GM21423 (cell line): ENCODE measurements at regions not wholly inside any gene's neighbourhood (a gene's known extent, or its start where the extent isn't known, plus 50 kb on each side); places are given as distances from the start of the nearest gene placed in this dataset.
A peak's percentile ranks its signal among the peaks of the same experiment; 100 is the strongest.

ENCODE experiments used
- ATAC-seq: cut with Tn5 transposase; IDR thresholded peaks from one replicate; pipeline ENCODE4 v1.9.1; 2021; ENCODE audit warnings: mild to moderate bottlenecking, moderate library complexity; ENCODE audit not compliant: unreplicated experiment

GRCh38 chr13:22161871-22162270 is 491.0 kb downstream of the FGF9 start:
- peak; percentile 92 for ATAC-seq

DNA sequence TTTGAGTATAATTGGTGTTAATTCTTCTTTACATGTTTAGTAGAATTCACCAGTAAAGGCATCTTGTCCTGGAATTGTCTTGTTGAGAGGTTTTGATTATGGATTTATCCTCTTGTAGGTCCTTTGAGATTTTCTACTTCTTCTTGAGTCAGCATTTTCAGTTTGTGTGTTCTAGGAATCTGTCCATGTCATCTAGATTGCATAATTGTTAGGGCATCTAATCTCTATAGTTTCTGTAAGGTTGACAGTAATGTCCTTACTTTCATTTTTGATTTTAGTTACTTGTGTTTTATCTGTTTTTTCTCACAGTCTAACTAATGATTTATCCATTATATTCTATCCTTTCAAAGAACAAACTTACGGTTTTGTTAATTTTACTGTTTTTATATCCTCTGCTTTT is 492.0 kb downstream of the FGF9 start:
- no peak for ATAC-seq

DNA sequence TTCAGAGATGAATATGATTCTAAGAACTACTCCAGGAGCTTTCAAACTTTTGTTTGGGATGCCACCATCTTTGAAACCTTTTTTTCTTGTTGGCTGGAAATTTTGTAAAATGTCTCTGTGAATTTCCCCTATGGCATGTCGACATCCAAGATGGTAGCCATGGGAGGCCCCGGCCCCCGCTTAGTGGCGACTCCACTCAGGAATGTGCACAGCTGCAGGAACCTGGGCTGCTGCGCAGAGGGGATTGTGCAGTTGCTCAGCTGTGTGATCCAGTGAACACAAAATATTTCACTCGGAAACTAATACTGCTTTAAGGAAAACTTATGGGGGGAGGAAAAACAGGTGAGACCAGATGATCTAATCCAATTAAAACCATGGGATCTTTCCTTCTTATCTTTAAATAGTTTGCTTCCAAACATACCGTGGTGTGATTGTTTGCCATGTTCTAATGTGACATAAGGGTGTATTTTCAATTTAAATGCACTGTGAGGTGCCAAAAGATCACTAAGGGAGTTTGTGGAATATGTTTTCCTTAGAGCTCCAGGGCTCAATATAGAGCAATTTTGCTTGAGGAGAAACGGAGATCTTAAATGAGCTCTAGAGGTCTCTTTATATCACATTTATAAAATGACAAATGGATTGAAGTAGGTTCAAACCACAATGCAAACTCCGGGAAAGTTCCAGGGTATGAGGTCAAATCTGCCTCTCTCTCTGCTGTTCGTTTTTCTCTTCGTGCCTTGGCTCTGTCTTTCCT is 497.7 kb downstream of the FGF9 start:
- ATAC-seq = no peak

DNA sequence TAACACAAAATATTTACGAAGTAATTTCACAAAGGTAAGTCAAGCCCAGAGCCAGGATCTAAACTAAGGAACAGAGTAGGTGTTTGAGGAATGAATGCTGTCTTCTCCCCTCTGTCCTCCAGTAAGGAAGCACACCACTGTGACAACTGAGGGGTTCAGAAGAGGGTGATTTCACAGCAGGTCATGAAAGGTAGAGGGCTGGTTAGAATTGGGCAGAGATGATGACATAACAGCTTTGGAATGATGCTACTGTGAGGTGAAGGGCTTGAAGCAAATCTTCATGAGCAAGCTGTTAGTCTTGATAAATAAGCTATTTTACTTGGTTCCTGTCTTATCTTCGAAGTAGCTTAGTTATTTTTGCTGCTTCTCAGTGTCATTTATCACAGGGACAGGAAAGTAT is 498.6 kb downstream of the FGF9 start:
- ATAC-seq = no peak

DNA sequence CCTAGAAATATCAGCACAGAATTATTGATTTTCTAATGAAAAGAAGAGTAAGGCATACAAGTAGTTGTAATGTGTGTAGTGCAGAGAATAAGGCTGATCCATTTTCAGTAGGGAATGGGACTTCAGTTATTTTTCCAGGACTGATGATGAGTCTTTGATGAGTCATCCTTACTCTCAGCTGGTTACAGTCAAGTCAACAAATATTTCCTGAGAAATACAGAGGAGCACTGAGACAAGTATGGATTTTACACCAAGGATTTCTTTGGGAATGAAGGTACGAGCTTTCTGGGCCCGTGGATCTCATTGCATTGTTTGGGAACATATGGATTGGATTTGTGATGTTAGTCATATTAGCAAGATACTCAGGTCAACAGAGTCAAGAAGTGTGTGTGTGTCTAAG is 502.7 kb downstream of the FGF9 start:
- ATAC-seq = no peak

GRCh38 chr13:22175241-22175640 is 504.4 kb downstream of the FGF9 start:
- ATAC-seq = no peak

GRCh38 chr13:22175815-22176214 is 504.9 kb downstream of the FGF9 start:
- no peak for ATAC-seq

- no peak for ATAC-seq
These were observed 506.2 kb downstream of the FGF9 start for GRCh38 chr13:22176968-22177520.

DNA sequence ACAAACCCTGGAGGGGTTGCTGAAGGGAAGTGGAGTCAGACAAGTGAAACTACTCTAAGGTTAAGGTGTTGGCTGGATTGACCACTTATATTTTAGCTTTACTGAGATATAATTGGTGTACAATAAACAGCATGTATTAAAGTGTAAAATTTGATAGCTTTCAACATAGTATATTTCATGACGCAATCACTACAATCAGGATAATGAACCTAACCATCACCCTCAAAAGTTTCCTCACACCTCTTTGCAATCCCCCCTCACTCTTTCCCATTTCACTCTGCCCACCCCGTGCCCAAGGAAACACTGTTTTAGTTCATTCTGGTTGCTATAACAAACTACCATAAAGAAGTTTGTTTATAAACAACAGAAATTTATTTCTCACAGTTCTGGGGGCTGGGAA is 508.0 kb downstream of the FGF9 start:
- no peak for ATAC-seq

DNA sequence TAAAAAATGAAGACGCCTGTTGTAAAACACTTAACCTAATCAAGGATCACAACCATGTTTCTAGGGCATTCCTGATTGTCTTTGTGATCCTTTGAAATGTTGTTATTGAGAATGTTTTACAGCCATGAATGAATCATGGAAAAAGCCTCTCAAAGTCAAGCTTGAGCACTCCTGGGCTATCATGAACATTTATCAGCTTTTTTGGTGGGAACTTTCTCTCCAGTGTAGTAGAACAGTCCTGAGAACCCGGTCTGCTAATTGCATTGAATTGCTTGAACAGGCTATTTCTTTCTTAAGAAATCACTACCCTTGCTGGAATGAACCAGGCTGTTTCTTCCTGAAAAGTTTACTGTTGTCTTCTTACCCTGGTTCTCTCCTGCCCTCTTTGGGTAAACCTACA is 516.5 kb downstream of the FGF9 start:
- no peak for ATAC-seq

GRCh38 chr13:22189176-22190048 is 518.5 kb downstream of the FGF9 start:
- no peak for ATAC-seq

GRCh38 chr13:22193070-22193469 is 522.2 kb downstream of the FGF9 start:
- ATAC-seq = no peak

DNA sequence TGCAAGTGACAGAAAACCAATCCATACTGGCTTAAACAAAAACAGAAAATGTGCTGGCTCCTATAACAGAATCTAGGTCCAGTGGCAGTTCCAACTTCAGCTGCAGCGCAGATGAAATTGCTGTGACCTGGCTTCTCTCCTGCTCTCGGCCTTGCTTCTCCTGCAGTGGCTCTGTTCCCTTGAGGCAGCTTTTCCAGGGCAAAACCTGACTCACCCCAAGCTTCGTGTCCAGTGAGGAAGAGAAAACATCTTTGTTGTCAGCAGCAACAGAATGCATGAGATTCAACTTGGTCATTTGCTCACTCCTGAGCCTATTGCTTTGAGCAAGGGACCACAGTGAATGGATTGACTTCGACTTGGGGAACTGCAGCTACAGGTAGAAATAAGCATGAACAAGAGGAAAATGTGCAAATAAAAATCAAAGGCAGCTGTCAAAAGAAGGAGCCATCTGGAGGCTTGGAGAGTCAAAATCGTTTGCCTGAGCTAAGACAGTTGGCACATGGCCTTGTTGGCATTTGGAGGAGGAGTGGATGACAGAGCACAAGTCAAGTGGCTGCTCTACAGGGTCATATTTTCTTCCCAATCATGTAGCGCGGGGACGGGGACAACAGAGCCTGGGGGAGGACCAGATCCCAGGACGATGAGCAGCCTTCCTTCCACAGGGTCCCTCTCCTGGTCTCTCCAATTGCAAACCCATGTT is 523.4 kb downstream of the FGF9 start:
- no peak for ATAC-seq

GRCh38 chr13:22195726-22196125 is 524.9 kb downstream of the FGF9 start:
- no peak for ATAC-seq

DNA sequence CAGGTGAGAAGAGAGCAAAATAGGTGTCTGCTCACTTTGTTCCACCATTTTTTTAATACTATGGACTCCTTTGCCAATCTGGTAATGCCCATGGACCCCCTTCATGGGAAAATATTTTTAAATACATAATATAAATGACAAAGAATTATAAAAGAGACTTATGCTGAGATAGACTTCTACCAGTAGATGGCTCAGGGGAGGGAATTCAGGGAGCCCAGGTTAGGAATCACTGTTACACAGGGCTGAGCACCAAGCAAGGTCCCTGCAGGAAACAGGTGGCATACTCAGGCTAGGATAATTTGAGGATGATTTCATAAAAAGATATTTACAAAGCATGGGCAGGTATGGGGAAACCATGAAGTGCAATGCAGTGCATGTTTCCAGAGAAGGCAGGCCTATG is 525.9 kb downstream of the FGF9 start:
- no peak for ATAC-seq

GRCh38 chr13:22198001-22198400 is 527.1 kb downstream of the FGF9 start:
- no peak for ATAC-seq

GRCh38 chr13:22198641-22199217 is 527.9 kb downstream of the FGF9 start:
- no peak for ATAC-seq

DNA sequence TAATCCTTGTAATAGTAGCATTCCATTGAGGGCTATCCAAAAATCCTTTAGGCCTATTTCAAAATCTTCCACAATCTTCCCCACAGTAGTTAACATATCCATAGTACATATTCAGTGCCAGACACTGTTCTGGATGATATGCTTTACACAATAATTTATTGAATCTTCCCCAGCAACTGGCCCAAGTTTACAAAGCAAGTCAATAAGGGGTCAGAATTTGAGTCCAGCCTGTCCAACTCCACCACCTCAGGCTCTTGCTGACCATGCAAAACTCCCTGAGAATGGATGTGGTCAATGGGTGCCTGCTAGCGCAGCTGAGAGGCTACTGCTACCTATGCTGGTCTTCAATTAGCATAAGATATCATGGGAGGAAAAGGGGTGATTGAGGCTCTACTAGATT is 529.6 kb downstream of the FGF9 start:
- no peak for ATAC-seq

DNA sequence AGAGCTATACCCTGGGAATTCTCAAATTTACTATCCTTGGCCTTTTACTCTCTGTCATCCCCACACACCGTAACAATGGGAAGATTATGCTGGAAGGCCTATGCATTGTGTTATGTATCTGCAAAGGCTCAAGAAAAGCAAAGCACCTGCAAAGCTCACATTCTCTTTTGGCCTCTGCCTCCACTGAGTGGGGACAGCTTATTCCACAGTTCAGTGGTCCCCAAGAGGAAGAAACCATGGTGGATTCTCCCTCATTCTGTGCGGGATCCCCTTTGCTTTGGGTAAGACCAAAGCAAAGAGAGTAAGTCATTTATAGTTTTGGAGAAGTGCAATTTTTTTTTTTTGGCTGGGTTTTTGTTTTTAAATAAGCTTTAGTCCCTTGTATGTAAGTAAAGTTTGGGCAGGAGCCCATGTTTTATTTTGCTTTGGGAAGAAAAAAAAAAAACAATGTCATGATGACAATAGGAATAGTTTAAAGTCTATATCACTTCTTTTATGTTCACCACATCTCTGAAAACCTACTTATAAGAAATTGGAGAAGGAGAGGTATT is 530.6 kb downstream of the FGF9 start:
- no peak for ATAC-seq

DNA sequence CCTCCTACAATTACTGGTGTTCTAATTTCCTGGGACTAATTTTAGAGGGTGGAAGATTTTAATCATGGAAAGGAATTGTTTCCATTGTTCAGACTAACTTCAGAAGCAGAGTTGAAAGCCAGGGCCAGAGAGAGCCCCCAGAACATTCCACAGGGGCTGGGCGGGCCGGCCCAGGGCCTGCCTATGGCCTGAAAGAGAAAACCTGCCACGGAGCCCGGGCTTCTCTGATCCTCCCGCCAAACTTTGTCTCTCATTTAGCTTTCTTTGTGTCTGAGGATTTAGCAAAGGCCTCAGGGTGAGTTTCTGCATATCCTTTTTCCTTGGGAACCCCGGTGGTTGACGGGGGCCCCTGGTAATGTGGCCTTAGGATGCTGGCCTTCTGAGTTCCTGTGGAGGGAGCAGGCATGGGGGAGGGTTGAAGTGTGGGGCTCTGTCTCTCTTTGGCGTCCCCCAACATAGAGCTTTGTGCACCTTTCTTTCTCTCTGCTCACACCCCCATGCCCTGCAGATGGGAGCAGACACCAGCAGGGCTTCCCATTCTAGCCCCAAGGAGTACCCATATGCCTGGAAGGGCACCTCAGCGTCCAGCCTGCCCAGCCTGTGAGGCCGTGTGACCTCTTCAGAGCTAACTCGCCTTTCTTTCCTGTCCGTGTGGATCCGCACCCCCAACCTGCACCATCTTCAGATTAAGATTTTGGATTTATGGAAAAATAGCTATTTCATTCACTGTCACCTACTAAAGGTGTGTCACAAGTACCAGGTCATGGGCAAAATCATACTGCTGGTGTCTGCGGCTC is 539.5 kb downstream of the FGF9 start:
- ATAC-seq = no peak
